Inferior parietal cortex (tissue), 1 donor: ENCODE measurements at regions not wholly inside any gene's neighbourhood (a gene's known extent, or its start where the extent isn't known, plus 50 kb on each side); places are given as distances from the start of the nearest gene placed in this dataset.

ENCODE experiments used
- DNase-seq: peaks from one replicate; pipeline ENCODE4 v3.0.0-alpha.2; 2016; ENCODE audit errors: extremely low spot score

DNA sequence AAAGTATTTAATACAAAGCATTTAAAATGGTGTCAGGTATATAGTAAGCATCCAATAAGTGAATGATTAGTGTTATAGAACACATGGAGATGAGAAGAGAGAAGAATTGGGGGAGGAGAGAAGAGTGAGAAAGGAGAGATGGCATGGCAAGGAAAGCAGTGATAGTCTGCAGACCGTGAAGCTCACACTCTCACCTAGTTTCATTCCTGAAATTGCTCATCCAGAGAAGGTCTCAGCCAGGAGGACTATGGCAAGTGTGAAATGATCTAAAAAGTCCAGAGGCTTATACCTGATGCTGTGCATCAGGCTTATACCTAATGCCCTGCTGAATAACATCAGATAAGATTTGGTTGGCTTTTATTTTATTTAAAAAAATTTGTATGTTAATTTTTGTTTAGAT is 351.6 kb upstream of the KLF12 start:
- no peak for DNase-seq

DNA sequence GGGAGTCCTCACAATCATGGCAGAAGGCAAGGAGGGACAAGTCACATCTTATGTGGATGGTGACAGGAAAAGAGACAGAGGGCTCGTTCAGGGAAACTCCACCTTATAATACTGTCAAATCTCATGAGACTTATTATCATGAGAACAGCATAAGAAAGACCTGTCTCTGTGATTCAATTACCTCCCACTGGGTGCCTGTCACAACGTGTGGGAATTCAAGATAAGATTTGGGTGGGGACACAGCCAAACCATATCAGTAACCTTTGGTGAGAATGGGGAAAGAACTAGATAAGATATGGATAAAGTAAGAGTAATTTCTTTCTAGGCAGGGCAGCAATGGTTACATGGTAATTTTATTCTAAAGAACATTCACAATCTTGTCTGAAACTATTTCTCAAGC is 344.9 kb upstream of the KLF12 start:
- DNase-seq, result no peak

DNA sequence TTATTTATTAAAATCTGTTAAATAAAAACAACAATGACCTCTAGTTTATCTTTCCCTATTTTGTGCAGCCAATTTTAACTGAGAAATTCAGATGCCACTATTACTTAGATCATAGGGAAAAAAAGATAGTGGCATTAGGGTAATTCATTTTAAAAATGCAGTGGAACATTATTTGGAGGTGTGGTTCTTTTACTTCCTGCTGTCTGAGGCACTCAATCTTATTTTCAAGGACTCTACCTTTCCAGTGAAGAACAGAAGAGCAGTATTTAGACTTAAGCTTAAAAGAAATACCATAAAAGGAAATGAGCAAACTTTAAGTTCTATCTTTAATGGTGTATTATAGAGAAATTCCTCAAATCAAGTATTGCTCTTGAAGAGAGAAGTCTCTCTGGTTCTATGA is 342.6 kb upstream of the KLF12 start:
- no peak for DNase-seq

DNA sequence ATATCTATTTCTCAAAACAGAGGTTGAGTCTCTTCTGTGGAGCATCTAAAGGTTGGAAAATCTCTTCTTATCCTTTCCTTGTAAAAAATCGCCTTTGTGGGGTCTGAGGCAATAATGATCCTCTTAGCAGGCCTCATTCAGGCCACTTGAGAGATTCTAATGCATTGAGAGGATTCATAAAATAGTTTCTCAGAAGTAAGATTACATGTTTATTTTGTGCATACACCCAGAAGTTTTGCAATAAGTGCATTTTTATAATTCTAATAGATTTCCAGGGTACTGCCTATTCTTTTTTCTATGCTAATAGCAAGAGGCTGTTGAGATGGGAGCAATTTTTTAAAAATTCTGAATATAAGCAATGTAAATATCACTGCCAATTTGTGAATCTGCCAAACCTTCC is 342.2 kb upstream of the KLF12 start:
- no peak for DNase-seq

DNA sequence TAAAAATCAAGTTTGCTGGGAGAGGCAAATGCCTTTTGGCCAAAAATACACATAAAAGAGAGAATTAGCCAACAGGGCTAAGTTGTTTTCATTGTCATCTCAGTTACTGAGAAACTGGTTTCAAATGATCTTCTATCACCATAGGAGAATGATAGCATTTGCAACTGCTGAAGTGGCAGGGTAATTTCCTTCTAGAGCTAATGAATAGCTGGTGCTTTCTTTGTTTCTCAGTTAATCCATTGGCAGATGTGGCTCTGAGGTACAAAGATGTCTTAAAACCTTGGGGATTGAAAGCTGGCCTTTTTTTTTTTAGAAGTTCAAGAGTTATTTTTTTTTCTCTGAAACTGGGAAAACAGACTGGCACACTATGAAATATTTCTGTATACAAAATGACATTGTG is 332.7 kb upstream of the KLF12 start:
- DNase-seq, result no peak

DNA sequence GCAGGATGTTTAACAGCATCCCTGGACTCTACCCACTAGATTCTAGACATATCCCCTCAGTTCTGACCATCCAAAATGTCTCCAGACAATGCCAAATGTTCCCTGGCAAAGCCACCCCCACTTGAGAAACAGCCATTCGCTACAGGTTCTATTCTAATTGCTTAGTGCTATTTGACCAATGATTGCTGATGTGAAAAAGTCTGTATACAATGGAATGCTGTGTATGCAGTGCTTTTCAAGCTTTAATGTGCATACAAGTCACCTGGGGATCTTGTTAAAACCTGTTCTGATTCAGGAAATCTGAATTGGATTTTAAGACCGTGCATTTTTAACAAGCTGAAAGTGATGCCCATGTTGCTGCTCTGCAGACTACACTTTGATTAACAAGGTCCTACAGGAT is 331.8 kb upstream of the KLF12 start:
- DNase-seq, result no peak

DNA sequence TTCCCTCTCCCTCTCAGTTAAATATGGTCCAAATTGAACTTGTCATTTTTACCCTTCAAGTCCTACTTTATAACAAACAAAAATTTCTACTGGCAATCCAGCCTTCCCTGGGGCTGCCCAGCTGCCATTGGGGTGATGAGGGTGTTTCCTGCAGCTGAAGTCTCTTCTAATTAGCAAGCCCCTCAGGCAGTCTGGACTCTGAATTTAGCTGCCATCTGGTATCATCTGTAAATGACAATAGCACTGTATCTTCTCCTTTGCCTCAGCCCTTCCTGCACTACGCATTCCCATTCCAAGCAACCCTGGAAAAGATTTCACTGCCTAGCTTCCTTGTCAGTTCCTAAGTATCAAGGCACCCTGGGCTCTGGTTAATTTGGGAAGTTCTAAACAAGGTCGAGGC is 331.1 kb upstream of the KLF12 start:
- no peak for DNase-seq

DNA sequence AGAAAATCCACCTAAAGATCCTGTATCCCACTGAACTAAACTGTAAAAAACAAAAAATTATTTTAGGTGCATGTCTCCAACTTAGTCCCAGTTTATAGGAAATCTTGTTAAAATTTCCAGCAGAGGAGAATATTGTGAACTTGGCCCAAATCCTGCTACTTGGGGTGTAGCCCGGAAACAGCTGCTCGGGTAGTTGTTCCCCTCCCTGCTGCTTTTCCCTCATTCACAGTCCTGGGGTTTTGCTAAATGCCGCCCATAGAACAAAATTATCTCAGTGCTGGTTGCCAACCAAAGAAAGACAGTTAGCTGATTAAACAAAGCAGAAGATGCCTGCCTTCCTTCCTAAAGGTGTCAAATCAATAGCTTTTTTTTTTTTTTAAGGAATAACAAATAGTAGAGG is 330.5 kb upstream of the KLF12 start:
- DNase-seq, result peak; percentile 6

DNA sequence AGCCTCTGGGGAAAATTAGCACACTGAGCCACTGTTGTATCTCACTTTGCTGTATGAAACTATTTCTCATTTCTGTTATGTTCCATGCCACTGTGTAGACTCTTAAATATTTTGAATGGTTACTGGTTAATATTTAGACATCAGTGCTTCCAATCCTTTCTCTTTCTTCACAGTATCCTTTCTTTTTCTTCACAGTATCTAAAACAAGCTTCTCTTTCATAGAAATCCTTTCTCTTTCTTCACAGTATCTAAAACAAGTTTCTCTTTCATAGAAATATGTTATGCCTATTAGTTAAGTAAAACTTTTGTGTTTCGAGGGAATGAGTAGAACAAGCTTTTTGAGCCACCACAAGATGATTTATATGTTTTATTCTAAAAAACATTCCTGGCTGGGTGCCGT is 326.8 kb upstream of the KLF12 start:
- no peak for DNase-seq

DNA sequence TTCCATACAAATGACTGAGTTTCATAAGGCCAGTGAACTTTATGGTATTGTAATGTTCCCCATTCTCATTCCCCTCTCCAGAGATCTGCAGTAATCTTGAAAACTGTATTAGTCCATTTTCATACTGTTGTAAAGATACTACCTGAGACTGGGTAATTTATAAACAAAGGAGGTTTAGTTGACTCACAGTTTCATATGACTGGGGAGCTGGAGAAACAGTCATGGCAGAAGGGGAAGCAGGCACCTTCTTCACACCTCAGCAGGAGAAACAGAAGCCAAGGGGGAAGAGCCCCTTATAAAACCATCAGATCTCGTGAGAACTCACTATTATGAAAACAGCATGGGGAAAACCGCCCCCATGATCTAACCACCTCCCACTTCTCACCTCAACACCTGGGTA is 318.7 kb upstream of the KLF12 start:
- no peak for DNase-seq

DNA sequence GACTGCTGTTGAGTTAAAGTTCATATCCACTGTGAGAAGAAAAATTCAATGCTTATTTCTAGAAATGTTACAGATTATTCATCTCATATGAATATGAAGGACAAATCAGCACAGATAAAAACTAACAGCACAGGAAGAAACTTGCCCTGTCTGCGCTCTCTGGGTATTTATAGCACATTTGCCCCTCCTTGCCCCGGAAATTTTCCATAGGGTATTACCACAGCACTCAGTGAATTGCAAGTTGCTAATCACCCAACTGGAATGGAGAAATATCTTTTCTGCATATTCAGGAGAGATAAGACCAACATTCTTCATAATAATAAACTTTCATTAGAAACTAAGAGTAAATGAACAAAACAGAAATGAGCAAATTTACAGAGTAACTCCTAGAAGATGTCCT is 318.0 kb upstream of the KLF12 start:
- DNase-seq, result no peak

DNA sequence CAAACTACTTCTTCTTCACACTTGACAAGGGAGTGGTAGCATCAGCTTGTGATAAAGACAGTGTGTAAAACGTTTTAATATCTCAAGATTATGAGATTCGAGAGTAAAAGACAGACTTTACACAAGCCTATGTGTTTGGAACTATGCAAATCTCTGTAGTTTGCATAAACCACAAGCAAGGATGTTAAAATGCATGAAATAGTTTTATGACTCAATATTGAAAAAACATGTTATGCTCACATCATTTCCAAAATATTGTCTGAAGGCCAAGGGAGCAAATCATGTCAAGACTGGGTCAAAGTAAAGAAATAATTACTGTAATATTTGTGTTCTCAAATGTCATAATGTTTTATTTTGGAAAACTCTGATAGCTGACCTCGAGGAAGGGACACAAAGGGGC is 316.8 kb upstream of the KLF12 start:
- no peak for DNase-seq

DNA sequence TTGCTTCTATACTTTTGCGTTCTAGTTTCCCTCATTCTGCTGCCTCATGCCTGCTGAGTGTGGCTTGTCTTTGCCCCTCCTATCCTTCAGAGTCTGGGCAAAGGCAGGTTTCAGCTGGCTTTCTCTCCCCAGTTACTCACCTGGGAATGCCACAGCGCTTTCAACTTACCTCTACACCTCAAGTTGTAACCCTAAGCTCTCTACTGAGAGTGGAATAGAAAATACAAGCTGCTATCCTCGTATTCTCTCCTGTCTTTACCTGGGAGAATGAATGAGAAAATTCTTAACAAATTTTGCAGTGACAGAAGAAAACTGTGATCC is 316.3 kb upstream of the KLF12 start:
- no peak for DNase-seq

DNA sequence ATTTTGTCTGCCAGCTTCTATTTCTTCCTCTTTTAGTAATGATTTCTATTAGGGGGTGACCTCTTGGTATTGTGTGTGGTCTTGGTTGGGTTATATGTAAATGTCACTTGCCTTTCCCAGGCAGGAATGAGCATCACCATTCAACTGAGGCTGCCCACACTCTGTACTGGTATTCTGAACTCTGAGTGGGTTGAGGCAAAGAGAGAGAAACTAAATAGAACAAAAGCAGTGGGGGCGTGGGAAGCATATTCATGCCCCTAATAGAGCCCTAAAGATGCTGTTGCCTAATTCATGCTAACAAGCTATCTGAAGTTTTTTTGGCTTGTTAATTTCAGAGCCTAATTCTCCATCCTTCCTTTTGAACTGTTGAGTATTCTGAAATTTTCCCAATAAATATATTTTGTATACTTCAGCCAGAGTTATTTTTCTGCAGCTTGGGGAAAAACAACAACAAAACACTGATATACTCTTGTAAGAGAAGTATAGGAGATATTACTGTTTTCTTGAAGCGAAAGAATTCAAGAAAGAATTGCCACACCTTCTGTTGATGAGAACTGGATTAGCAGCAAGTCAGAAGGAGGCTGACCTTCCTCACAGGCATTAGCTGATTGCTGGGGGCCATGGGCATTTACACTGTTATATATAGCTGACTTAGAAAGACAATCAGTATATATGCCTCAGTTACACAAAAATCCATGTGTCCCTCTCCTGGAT is 315.8 kb upstream of the KLF12 start:
- DNase-seq, result no peak

DNA sequence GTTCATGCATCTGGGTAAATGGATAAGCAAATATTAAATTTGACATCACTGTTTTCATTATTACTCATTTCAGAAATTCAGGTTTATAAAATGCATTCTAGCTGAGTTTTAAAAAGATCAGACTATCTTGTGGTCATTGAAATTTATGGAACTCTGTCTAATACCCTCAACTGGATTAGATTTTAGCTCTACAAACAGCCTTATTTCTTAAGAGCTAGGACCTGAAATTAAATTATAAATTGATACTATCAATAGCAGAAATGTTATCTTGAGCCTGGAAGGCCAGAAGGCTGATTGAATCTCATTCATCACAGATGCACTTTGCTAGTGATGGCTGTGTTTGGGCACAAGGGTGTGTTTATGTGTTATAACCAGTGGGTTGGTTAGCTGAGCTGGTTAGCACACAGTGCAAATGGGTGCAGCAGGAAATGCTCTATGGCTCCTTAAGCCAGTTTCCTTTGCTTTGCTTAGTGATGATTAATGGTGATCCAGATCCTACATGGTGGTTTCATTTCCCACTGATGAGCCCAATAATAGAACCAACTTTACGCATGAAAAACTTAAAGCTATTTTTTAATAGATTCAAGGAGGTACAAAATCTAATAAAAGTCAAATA is 310.8 kb upstream of the KLF12 start:
- no peak for DNase-seq

DNA sequence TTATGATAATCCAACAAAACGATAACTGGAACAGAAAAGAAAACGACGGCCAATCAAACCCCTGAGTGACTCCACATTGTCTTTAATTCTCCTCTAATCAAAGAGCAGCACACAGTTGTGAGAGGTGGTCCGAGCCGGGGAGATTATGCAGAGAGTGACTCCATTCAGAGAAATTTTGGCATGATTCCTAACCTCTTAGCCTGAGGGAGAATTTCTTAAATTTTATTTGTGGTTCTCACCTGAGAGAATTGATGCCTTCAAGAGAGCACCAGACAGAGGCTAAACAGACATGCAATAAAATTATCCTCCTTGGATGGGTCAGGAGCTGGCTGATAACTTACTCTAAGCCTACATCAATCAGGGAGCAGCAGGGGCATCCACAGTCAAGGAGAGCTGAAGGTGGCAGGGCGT is 310.0 kb upstream of the KLF12 start:
- DNase-seq, result no peak

DNA sequence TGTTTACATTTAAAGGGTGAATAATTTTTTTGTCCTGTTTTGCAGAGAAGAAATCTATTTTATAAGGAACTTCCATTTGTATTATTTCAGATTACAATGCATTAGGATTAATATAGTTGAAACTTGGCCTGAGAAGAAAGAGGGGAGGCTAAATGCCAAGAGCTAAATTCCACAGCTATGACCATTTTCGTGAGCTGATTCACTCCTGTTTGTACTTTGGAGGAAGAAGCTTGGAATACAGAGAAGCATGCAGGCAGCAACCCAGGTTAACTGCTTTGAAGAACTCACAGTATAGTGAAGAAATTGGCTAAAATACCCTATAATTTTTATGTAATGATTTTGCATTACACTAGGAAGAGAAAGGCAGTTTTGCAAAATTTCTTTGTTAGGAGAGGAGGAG is 309.4 kb upstream of the KLF12 start:
- DNase-seq, result no peak

DNA sequence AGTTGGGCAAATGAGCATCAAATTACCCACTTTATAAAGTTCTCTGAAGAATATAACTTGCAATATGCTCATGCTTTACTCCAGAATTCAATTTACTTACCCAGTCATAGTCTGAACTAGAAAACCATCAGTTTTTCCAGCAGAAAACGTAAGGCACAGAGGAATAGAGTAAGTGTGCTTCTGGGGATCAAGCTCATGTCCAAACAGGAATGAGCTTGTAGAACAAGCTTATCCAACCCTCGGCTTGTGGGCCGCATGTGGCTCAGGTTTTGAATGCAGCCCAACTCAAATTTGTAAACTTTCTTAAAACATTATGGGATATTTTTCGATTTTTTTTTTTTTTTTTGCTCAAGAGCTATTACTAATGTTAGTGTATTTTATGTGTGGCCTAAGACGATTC is 308.5 kb upstream of the KLF12 start:
- no peak for DNase-seq

DNA sequence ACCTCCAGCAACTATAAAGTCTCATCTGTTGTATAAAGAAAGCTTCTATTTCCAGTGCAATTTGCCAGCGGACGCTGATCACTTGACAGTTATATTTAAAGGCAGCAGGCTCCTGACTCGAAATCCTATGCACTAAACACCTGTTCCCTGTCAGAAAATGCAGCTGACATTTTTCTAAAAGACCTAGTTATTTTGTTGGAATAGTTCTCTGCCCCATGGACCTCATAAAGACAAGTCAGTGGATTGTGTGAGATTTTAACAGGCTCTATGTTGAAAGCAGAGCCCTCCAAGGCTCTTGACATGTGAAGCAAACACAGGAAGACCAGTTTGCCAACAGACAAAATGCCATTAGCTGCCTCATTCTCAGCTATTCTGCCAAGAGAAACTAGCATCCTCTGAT is 304.7 kb upstream of the KLF12 start:
- DNase-seq, result no peak

DNA sequence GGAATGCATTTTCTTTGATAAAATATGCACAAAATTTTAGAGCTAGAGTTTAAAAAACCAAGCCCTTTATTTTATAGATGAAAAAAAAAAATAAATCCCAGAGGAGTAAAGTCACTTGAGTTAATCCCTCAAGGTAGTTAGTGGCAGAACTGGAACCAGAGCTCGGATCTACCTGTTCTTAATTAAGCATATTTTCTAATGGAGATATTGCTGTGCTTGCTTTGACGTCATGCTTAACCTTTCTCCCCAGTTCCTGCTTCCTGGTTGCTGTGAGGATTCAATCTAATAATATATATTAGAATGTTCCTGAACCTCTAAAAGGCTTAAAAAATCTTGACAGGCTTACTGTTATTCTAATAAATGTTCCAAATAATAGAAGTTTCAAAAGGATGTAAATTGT is 300.6 kb upstream of the KLF12 start:
- DNase-seq, result no peak

DNA sequence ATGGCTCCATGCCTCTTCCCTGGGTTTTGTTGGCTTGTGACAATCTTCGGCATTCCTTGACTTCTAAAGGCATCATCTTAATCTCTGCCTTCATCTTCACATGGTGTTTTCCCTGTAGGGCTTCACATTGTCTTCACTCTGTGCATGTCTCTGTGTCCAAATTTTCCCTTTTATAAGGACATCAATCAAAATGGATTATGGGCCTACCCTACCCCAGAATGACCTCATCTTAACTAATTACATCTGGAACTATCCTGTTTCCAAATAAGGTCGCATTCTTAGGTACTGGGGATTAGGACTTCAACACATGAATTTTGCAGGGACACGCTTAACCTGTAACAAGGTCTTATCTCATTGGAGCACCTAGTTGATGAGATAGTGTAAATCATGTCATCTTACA is 290.3 kb upstream of the KLF12 start:
- no peak for DNase-seq

DNA sequence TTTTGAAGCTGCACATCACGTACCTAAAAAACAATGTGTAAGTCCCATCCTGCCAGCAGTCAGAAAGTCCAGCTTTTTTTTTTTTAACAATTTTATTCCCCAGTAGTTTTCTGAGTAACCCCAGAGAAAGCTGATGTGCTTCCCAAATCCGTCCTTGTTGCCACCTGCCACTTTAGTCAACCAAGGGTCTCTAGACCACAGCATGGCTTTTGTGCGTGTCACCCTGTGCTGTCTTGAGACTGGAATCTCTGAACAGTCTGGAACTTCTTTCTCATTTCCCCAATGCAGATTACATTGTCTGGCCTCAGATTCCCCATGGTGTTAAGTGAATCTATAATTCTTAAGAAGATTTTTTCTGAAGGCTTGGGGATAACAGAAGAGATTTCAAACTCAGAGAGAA is 289.2 kb upstream of the KLF12 start:
- DNase-seq, result no peak

DNA sequence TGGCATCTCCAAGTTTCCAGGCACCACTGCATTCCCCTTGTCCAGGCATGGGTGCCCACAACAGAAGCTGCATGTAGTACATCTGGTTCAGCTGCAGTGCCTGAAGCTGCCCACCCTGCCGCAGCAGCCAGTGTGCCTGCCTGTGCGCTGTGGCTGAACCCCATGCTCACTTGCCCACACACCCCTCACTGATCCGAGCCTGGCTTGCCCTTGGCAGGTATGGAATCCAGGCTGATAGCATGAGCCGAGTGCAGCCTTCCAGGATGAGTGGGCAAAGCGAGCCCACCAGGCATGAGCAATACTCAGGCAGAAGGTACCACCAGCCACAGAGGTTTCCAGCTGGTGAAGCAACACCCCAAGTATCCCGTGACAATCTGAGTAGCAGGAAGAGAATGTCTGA is 280.3 kb upstream of the KLF12 start:
- no peak for DNase-seq

DNA sequence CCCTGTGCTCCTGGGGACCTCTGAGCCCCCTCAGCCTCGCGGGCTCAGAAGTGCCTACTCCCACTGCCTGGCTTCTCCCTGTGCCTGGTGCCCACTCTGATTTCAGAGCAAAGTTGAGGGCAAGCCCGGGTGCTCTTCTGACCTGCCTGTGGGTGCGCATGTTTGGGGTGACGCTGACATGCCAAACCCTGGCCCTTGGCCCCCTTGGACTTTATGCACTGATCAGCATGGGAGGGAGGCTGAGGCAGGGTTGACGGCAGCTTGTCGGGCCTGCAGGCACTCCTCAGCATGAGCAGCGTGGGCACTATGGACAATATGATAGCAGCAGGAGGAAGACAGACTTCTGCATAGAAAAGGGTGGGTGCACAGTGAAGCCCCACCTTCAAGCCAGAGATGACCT is 279.3 kb upstream of the KLF12 start:
- DNase-seq, result no peak
